ENCODE measurements at regions not wholly inside any gene's neighbourhood (a gene's known extent, or its start where the extent isn't known, plus 50 kb on each side); places are given as distances from the start of the nearest gene placed in this dataset.

GRCh38 chr10:69684020-69684980 lies 54.3 kb downstream of the FAM241B start:
- Histone ChIP-seq H3K4me3 (ENCODE audit: low read depth, low read length) (no peak overlapping the region), H3K27me3 (ENCODE audit: control insufficient read depth, insufficient read depth, low read length) (peaks cover 5% of the 10 kb centered on the region), H3K36me3 (ENCODE audit: control insufficient read depth, insufficient read depth, low read length) (no peaks in the 10 kb centered on the region)
- no peak for TF ChIP-seq CTCF (IDR thresholded peaks at IDR 0.05; ENCODE audit: insufficient read depth, low read length, severe bottlenecking)
- DNase-seq (ENCODE audit: low read depth) (peak; percentile 89), FAIRE-seq (peak; percentile 97)

- Histone ChIP-seq H3K27me3 (ENCODE audit: control insufficient read depth, insufficient read depth, low read length) (peaks cover 1% of the 10 kb centered on the region), H3K36me3 (ENCODE audit: control insufficient read depth, insufficient read depth, low read length) (no peaks in the 10 kb centered on the region), H3K4me3 (ENCODE audit: low read depth, low read length) (no peak overlapping the region)
- DNase-seq (ENCODE audit: low read depth) (no peak), FAIRE-seq (no peak)
- TF ChIP-seq CTCF (IDR thresholded peaks at IDR 0.05; ENCODE audit: insufficient read depth, low read length, severe bottlenecking) = no peak
Measured at GRCh38 chr10:69684981-69685353, 54.9 kb downstream of the FAM241B start.

GRCh38 chr10:69685426-69685801 lies 55.4 kb downstream of the FAM241B start:
- FAIRE-seq (no peak), DNase-seq (ENCODE audit: low read depth) (peak; percentile 66)
- no peak for TF ChIP-seq CTCF (IDR thresholded peaks at IDR 0.05; ENCODE audit: insufficient read depth, low read length, severe bottlenecking)
- no peaks in the 10 kb centered on the region for H3K36me3 ChIP-seq (ENCODE audit: control insufficient read depth, insufficient read depth, low read length)
- H3K27me3 ChIP-seq (ENCODE audit: control insufficient read depth, insufficient read depth, low read length) = no peaks in the 10 kb centered on the region
- no peak overlapping the region for H3K4me3 ChIP-seq (ENCODE audit: low read depth, low read length)

GRCh38 chr10:69685802-69686585 lies 55.9 kb downstream of the FAM241B start:
- no peak overlapping the region for H3K4me3 ChIP-seq (ENCODE audit: low read depth, low read length)
- H3K27me3 ChIP-seq (ENCODE audit: control insufficient read depth, insufficient read depth, low read length) = no peaks in the 10 kb centered on the region
- TF ChIP-seq CTCF (IDR thresholded peaks at IDR 0.05; ENCODE audit: insufficient read depth, low read length, severe bottlenecking) = no peak
- FAIRE-seq (peak; percentile 89), DNase-seq (ENCODE audit: low read depth) (peak; percentile 25)
- no peaks in the 10 kb centered on the region for H3K36me3 ChIP-seq (ENCODE audit: control insufficient read depth, insufficient read depth, low read length)

GRCh38 chr10:69686866-69687265 lies 56.8 kb downstream of the FAM241B start:
- no peak for TF ChIP-seq CTCF (IDR thresholded peaks at IDR 0.05; ENCODE audit: insufficient read depth, low read length, severe bottlenecking)
- Histone ChIP-seq H3K36me3 (ENCODE audit: control insufficient read depth, insufficient read depth, low read length) (no peaks in the 10 kb centered on the region), H3K4me3 (ENCODE audit: low read depth, low read length) (no peak overlapping the region), H3K27me3 (ENCODE audit: control insufficient read depth, insufficient read depth, low read length) (no peaks in the 10 kb centered on the region)
- FAIRE-seq (no peak), DNase-seq (ENCODE audit: low read depth) (no peak)

Data from bronchial epithelial cell (primary cell).